Erythroblast (primary cell): ENCODE measurements at regions not wholly inside any gene's neighbourhood (a gene's known extent, or its start where the extent isn't known, plus 50 kb on each side); places are given as distances from the start of the nearest gene placed in this dataset.

ENCODE experiments used
- GATA1 ChIP-seq: IDR thresholded peaks from 2 replicates; pipeline ENCODE4 v1.6.1; 2011; ENCODE audit warnings: low read depth, mild to moderate bottlenecking, control low read depth, low read length, moderate library complexity
- POLR2A ChIP-seq: IDR thresholded peaks from 2 replicates; pipeline ENCODE4 v1.6.1; 2011; ENCODE audit warnings: mild to moderate bottlenecking, low read length

DNA sequence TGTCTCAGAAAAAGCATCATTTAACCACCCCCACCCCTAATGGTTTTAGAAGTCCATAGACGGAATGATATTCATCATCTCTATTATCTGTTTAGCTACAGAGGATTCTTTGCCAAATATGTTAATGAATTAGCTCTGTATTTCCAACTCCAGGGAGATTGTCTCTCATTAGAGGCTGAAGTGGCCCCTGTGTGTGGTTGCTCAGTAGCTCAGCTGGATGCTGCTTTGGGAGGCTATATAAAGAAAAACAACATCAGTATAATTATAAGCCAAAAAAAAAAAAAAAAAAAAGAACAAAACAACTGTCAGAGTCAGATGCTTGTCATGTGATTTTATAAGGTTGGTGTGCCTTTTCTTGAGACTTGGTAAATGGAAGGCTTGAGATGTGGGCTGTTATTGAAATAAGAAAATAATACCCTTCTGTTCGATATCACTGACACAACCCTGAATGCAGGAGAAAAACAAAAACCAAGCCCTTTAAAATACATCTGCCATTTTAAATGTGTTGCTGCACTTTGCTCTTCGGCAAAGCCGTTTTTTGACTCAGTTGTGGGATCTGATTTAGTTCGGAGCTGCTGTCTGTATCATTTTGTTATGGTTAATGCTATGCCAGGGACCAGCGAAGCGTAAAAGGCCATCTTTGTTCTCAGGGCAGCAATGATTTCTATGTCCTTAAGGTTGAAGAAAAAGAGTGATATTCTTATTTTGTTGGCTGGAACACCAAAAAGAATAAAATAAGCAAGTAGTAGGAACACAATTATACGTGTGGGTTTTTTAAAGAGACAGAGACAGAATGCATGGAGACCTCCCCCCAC is 422.6 kb downstream of the QKI start:
- TF ChIP-seq POLR2A (no peak), GATA1 (no peak)
